Neuronal stem cell (in vitro differentiated cells): ENCODE measurements at regions not wholly inside any gene's neighbourhood (a gene's known extent, or its start where the extent isn't known, plus 50 kb on each side); places are given as distances from the start of the nearest gene placed in this dataset.

ENCODE experiments used
- DNase-seq: peaks from one replicate; pipeline ENCODE4 v3.0.0-alpha.2; 2013; ENCODE audit warnings: low spot score
- H2AFZ ChIP-seq: one replicate; pipeline ENCODE4 v1.6.1; 2013; ENCODE audit warnings: mild to moderate bottlenecking, low read length, inconsistent platforms
- H2AK5ac ChIP-seq: 2 replicates; pipeline ENCODE4 v1.6.1; 2013; ENCODE audit warnings: low read depth, mild to moderate bottlenecking, inconsistent platforms, low read length, moderate library complexity, mixed read lengths
- H2BK120ac ChIP-seq: 2 replicates; pipeline ENCODE4 v1.6.1; 2013; ENCODE audit warnings: low read depth, mild to moderate bottlenecking, inconsistent platforms, low read length, moderate library complexity, mixed read lengths
- H2BK12ac ChIP-seq: one replicate; pipeline ENCODE4 v1.6.1; 2013; ENCODE audit warnings: low read length, inconsistent platforms
- H2BK15ac ChIP-seq: 2 replicates; pipeline ENCODE4 v1.6.1; 2013; ENCODE audit warnings: mild to moderate bottlenecking, low read length, inconsistent platforms, mixed read lengths
- H2BK5ac ChIP-seq: one replicate; pipeline ENCODE4 v1.6.1; 2013; ENCODE audit warnings: inconsistent platforms, mild to moderate bottlenecking, low read length, moderate library complexity
- H3K14ac ChIP-seq: one replicate; pipeline ENCODE4 v1.6.1; 2013; ENCODE audit warnings: low read length, inconsistent platforms
- H3K18ac ChIP-seq: 2 replicates; pipeline ENCODE4 v1.6.1; 2013; ENCODE audit warnings: low read length, inconsistent platforms
- H3K23ac ChIP-seq: 2 replicates; pipeline ENCODE4 v1.6.1; 2013; ENCODE audit warnings: low read depth, mild to moderate bottlenecking, mixed read lengths, low read length, inconsistent platforms; ENCODE audit not compliant: poor library complexity
- H3K27ac ChIP-seq: replicated peaks from 3 replicates; pipeline ENCODE4 v1.5.1; 2013; ENCODE audit warnings: low read length, inconsistent platforms
- H3K27me3 ChIP-seq, 3 experiments: 2 replicates each; pipeline ENCODE4 v1.6.1; 2013; ENCODE audit warnings: low read length in 3 of 3, mild to moderate bottlenecking in 2 of 3, inconsistent platforms in 1 of 3, low read depth in 1 of 3, mixed read lengths in 1 of 3, moderate library complexity in 1 of 3; ENCODE audit not compliant: control insufficient read depth in 3 of 3, insufficient read depth in 3 of 3
- H3K36me3 ChIP-seq, 2 donors: replicated peaks in 1 of 2; 2 replicates each; pipeline ENCODE4 v1.6.1; 2013; ENCODE audit warnings: low read length in 2 of 2; ENCODE audit not compliant: control insufficient read depth in 2 of 2, insufficient read depth in 2 of 2
- H3K4ac ChIP-seq: 2 replicates; pipeline ENCODE4 v1.6.1; 2013; ENCODE audit warnings: inconsistent platforms, mild to moderate bottlenecking, low read length, moderate library complexity
- H3K4me1 ChIP-seq, 2 donors: 1 replicate in 1 of 2; 2 replicates in 1 of 2; pipeline ENCODE4 v1.6.1; 2013; ENCODE audit warnings: low read length in 2 of 2, low read depth in 1 of 2; ENCODE audit not compliant: control insufficient read depth in 2 of 2, insufficient read depth in 1 of 2
- H3K4me2 ChIP-seq: one replicate; pipeline ENCODE4 v1.6.1; 2013; ENCODE audit warnings: mild to moderate bottlenecking, low read length, inconsistent platforms; ENCODE audit not compliant: insufficient read depth, poor library complexity, severe bottlenecking
- H3K4me3 ChIP-seq, 2 donors: 2 replicates each; pipeline ENCODE4 v1.5.1; 2013; ENCODE audit warnings: low read length in 2 of 2, mild to moderate bottlenecking in 2 of 2, inconsistent platforms in 1 of 2, moderate library complexity in 1 of 2
- H3K79me1 ChIP-seq: one replicate; pipeline ENCODE4 v1.6.1; 2013; ENCODE audit warnings: low read depth, mild to moderate bottlenecking, inconsistent platforms, low read length, moderate library complexity
- H3K9ac ChIP-seq: one replicate; pipeline ENCODE4 v1.6.1; 2013; ENCODE audit warnings: mild to moderate bottlenecking, low read depth, low read length, inconsistent platforms; ENCODE audit not compliant: poor library complexity
- H3K9me3 ChIP-seq, 2 donors: replicated peaks in 1 of 2; 2 replicates each; pipeline versions ENCODE3 to v1.6.1; 2013; ENCODE audit warnings: low read length in 2 of 2, mild to moderate bottlenecking in 2 of 2, inconsistent platforms in 1 of 2, low read depth in 1 of 2, mixed read lengths in 1 of 2, moderate library complexity in 1 of 2; ENCODE audit not compliant: control insufficient read depth in 2 of 2, insufficient read depth in 1 of 2
- H4K8ac ChIP-seq: one replicate; pipeline ENCODE4 v1.6.1; 2013; ENCODE audit warnings: low read depth, mild to moderate bottlenecking, inconsistent platforms, low read length, moderate library complexity
- H4K91ac ChIP-seq: one replicate; pipeline ENCODE4 v1.6.1; 2013; ENCODE audit warnings: low read length, low read depth, mild to moderate bottlenecking, inconsistent platforms; ENCODE audit not compliant: poor library complexity
- WGBS, 2 donors: extraction: QIAGEN DNeasy Blood & Tissue Kit; methylation state at CpG; one replicate each; pipeline ENCODE4 v1.1.7; 2013; ENCODE audit warnings: missing lambda C conversion rate in 2 of 2, mixed read lengths in 1 of 2; ENCODE audit not compliant: insufficient read length in 2 of 2, insufficient replicate concordance in 1 of 2; ENCODE audit errors: extremely low coverage in 2 of 2; 5-methylcytosine and 5-hydroxymethylcytosine counted together

GRCh38 chr4:34850968-34851367, 1393.3 kb downstream of the ARAP2 start:
- no peaks in the 10 kb centered on the region for H3K4me1 ChIP-seq
- no peak overlapping the region for H2BK5ac ChIP-seq

GRCh38 chr4:34851411-34851810, 1392.9 kb downstream of the ARAP2 start:
- H3K23ac ChIP-seq, result no peak overlapping the region
- no peaks in the 10 kb centered on the region for H3K4me1 ChIP-seq
- no peak overlapping the region for H2AFZ ChIP-seq
- H3K4me3 ChIP-seq, result no peak overlapping the region
- H3K36me3 ChIP-seq, result no peaks in the 10 kb centered on the region
- no peak overlapping the region for H3K4ac ChIP-seq
- H3K9ac ChIP-seq, result no peak overlapping the region
- H3K14ac ChIP-seq, result no peak overlapping the region
- no CpG with 5 or more reads among the region's 2 CpGs for WGBS, 2 donors
- no peak overlapping the region for H4K91ac ChIP-seq
- H3K27me3 ChIP-seq, result no peaks in the 10 kb centered on the region
- H2BK5ac ChIP-seq, result no peak overlapping the region
- no peak overlapping the region for H3K27ac ChIP-seq
- no peaks in the 10 kb centered on the region for H3K9me3 ChIP-seq
- DNase-seq, result no peak
- no peak overlapping the region for H2BK12ac ChIP-seq
- no peak overlapping the region for H3K4me2 ChIP-seq
- no peak overlapping the region for H3K18ac ChIP-seq
- no peak overlapping the region for H2AK5ac ChIP-seq
- H2BK15ac ChIP-seq, result no peak overlapping the region
- no peak overlapping the region for H4K8ac ChIP-seq
- H2BK120ac ChIP-seq, result no peak overlapping the region
- H3K79me1 ChIP-seq, result no peaks in the 10 kb centered on the region

More at GRCh38 chr4:34850968-34851367, 1393.3 kb downstream of the ARAP2 start:
- no peak overlapping the region for H3K23ac ChIP-seq
- H3K4me2 ChIP-seq, result no peak overlapping the region
- no peaks in the 10 kb centered on the region for H3K9me3 ChIP-seq
- no peaks in the 10 kb centered on the region for H3K36me3 ChIP-seq
- H3K18ac ChIP-seq, result no peak overlapping the region
- no peak overlapping the region for H3K27ac ChIP-seq
- H2AFZ ChIP-seq, result no peak overlapping the region
- H2AK5ac ChIP-seq, result no peak overlapping the region
- no peak for DNase-seq
- no peak overlapping the region for H3K14ac ChIP-seq
- no peak overlapping the region for H2BK12ac ChIP-seq
- H3K9ac ChIP-seq, result no peak overlapping the region
- H2BK15ac ChIP-seq, result no peak overlapping the region
- no CpG with 5 or more reads among the region's 4 CpGs for WGBS, 2 donors
- H3K27me3 ChIP-seq, result no peaks in the 10 kb centered on the region
- H3K4me3 ChIP-seq, result no peak overlapping the region
- no peak overlapping the region for H2BK120ac ChIP-seq
- no peaks in the 10 kb centered on the region for H3K79me1 ChIP-seq
- no peak overlapping the region for H3K4ac ChIP-seq
- no peak overlapping the region for H4K91ac ChIP-seq
- no peak overlapping the region for H4K8ac ChIP-seq

- Histone ChIP-seq H3K4me3 (no peak overlapping the region), H2BK120ac (no peak overlapping the region), H3K79me1 (no peaks in the 10 kb centered on the region), H3K4me1 (no peaks in the 10 kb centered on the region), H3K36me3 (no peaks in the 10 kb centered on the region), H2BK5ac (no peak overlapping the region), H2BK12ac (no peak overlapping the region), H3K4ac (no peak overlapping the region), H3K14ac (no peak overlapping the region), H2AK5ac (no peak overlapping the region), H2BK15ac (no peak overlapping the region), H3K9me3 (no peaks in the 10 kb centered on the region), H3K27ac (no peak overlapping the region), H4K91ac (no peak overlapping the region), H3K23ac (no peak overlapping the region), H4K8ac (no peak overlapping the region), H2AFZ (no peak overlapping the region), H3K4me2 (no peak overlapping the region), H3K18ac (peak overlapping the region; percentile 60), H3K9ac (no peak overlapping the region), H3K27me3 (no peaks in the 10 kb centered on the region)
- WGBS, 2 donors, result no CpG with 5 or more reads among the region's 1 CpG
- no peak for DNase-seq
These were observed 1389.9 kb downstream of the ARAP2 start for GRCh38 chr4:34854451-34854850.

- no peak overlapping the region for H3K27ac ChIP-seq
- H3K18ac ChIP-seq, result no peak overlapping the region
- H3K9me3 ChIP-seq, result no peaks in the 10 kb centered on the region
- no peaks in the 10 kb centered on the region for H3K4me1 ChIP-seq
- no peaks in the 10 kb centered on the region for H3K36me3 ChIP-seq
- H2AK5ac ChIP-seq, result no peak overlapping the region
- H3K27me3 ChIP-seq, result no peaks in the 10 kb centered on the region
- H3K79me1 ChIP-seq, result no peaks in the 10 kb centered on the region
- no peak overlapping the region for H2BK5ac ChIP-seq
- WGBS, 2 donors, result no CpG with 5 or more reads among the region's 4 CpGs
- H2BK12ac ChIP-seq, result no peak overlapping the region
- no peak overlapping the region for H4K8ac ChIP-seq
- no peak overlapping the region for H3K4me2 ChIP-seq
- peak overlapping the region; percentile 29 for H2AFZ ChIP-seq
- H3K4ac ChIP-seq, result no peak overlapping the region
- DNase-seq, result no peak
- H3K23ac ChIP-seq, result no peak overlapping the region
- no peak overlapping the region for H3K9ac ChIP-seq
- no peak overlapping the region for H4K91ac ChIP-seq
- H2BK120ac ChIP-seq, result no peak overlapping the region
- no peak overlapping the region for H3K4me3 ChIP-seq
- no peak overlapping the region for H2BK15ac ChIP-seq
- H3K14ac ChIP-seq, result no peak overlapping the region
These were observed 1382.6 kb downstream of the ARAP2 start for GRCh38 chr4:34861666-34862065.
